ENCODE measurements at regions not wholly inside any gene's neighbourhood (a gene's known extent, or its start where the extent isn't known, plus 50 kb on each side); places are given as distances from the start of the nearest gene placed in this dataset.

- H3K9ac ChIP-seq (ENCODE audit: insufficient read depth in 1 of 2, low read depth in 2 of 2, low read length in 2 of 2): no peak overlapping the region
- in situ Hi-C loops (cut with MboI) (no loop called here), intact Hi-C loops (cut with micrococcal nuclease) (no loop called here)
- no peak overlapping the region for H3K4me2 ChIP-seq (ENCODE audit: insufficient read depth, low read length)
- ATAC-seq: no peak
- H3K27me3 ChIP-seq (ENCODE audit: control insufficient read depth in 2 of 2, insufficient read depth in 2 of 2, low read length in 2 of 2): peaks cover 0 to 39% of the 10 kb centered on the region in 2 experiments; a peak in 2 of 5 replicates
- no peaks in the 10 kb centered on the region for H3K79me2 ChIP-seq (ENCODE audit: control insufficient read depth, insufficient read depth, low read length)
- H3K4me3 ChIP-seq: no peak overlapping the region
- WGBS (ENCODE audit: insufficient coverage, low coverage, missing lambda C conversion rate): 0% methylated on average over 10 of the region's 27 CpGs
- POLR2A ChIA-PET: no interaction called here
- DNase-seq (ENCODE audit: extremely low read depth in 1 of 4, low spot score in 3 of 4): no peak
- no peak for TF ChIP-seq ZNF77 (CRISPR knock-in tag; IDR thresholded peaks at IDR 0.05)
- no peaks in the 10 kb centered on the region for H3K9me1 ChIP-seq (ENCODE audit: control insufficient read depth, insufficient read depth, low read length)
- H3K9me3 ChIP-seq (replicated peaks; ENCODE audit: control insufficient read depth, insufficient read depth, low read depth, low read length): no peaks in the 10 kb centered on the region
- CTCF ChIA-PET (ENCODE audit: low intra/inter-chr PET ratio): no interaction called here
- H3K27ac ChIP-seq (ENCODE audit: extremely low read depth, low read depth, low read length): no peak overlapping the region
- no peak for FAIRE-seq
- H4K20me1 ChIP-seq (replicated peaks; ENCODE audit: control insufficient read depth, insufficient read depth, low read length): no peaks in the 10 kb centered on the region
- H3K4me1 ChIP-seq (replicated peaks in 1 of 2; ENCODE audit: control insufficient read depth in 2 of 2, insufficient read depth in 2 of 2, low read length in 2 of 2): no peaks in the 10 kb centered on the region
- no TSS peak for BruUV-seq (replicated peaks)
- no peaks in the 10 kb centered on the region for H3K36me3 ChIP-seq (ENCODE audit: control insufficient read depth, insufficient read depth, low read length)
- H2AFZ ChIP-seq (ENCODE audit: low read depth, low read length): no peak overlapping the region
Measured at GRCh38 chr14:104304451-104305351, 166.3 kb downstream of the KIF26A start.

GRCh38 chr14:104305511-104306449, 167.4 kb downstream of the KIF26A start:
- no peaks in the 10 kb centered on the region for H3K79me2 ChIP-seq (ENCODE audit: control insufficient read depth, insufficient read depth, low read length)
- no peak overlapping the region for H3K27ac ChIP-seq (ENCODE audit: extremely low read depth, low read depth, low read length)
- ChIA-PET POLR2A (interaction anchor here (0.6 to 0.7 kb wide), 2 partner anchors 69 to 1646 kb away, joined by 3 read pairs; no protein-coding TSS in a partner anchor), CTCF (ENCODE audit: low intra/inter-chr PET ratio) (no interaction called here)
- FAIRE-seq (no peak), ATAC-seq (no peak), DNase-seq (ENCODE audit: extremely low read depth in 1 of 4, low spot score in 3 of 4) (no peak)
- H3K4me3 ChIP-seq: no peak overlapping the region
- in situ Hi-C loops (cut with MboI): no loop called here
- H3K9ac ChIP-seq (ENCODE audit: insufficient read depth in 1 of 2, low read depth in 2 of 2, low read length in 2 of 2): no peak overlapping the region; a peak in 1 of 4 replicates
- BruUV-seq (replicated peaks): no TSS peak
- no peak for TF ChIP-seq MCM5 (IDR thresholded peaks at IDR 0.05; ENCODE audit: low read depth)
- H3K27me3 ChIP-seq (ENCODE audit: control insufficient read depth in 2 of 2, insufficient read depth in 2 of 2, low read length in 2 of 2): peaks cover 0 to 39% of the 10 kb centered on the region in 2 experiments; a peak in 2 of 5 replicates
- H3K36me3 ChIP-seq (ENCODE audit: control insufficient read depth, insufficient read depth, low read length): no peaks in the 10 kb centered on the region
- intact Hi-C loops (cut with micrococcal nuclease): no loop called here
- H3K9me3 ChIP-seq (replicated peaks; ENCODE audit: control insufficient read depth, insufficient read depth, low read depth, low read length): no peaks in the 10 kb centered on the region
- no peaks in the 10 kb centered on the region for H3K9me1 ChIP-seq (ENCODE audit: control insufficient read depth, insufficient read depth, low read length)
- no peak overlapping the region for H2AFZ ChIP-seq (ENCODE audit: low read depth, low read length)
- H4K20me1 ChIP-seq (replicated peaks; ENCODE audit: control insufficient read depth, insufficient read depth, low read length): no peaks in the 10 kb centered on the region
- 0% methylated on average over 17 of the region's 29 CpGs for WGBS (ENCODE audit: insufficient coverage, low coverage, missing lambda C conversion rate)
- H3K4me1 ChIP-seq (replicated peaks in 1 of 2; ENCODE audit: control insufficient read depth in 2 of 2, insufficient read depth in 2 of 2, low read length in 2 of 2): no peaks in the 10 kb centered on the region
- no peak overlapping the region for H3K4me2 ChIP-seq (ENCODE audit: insufficient read depth, low read length)

All from K562 (cell line).